Mesothelial cell of epicardium (in vitro differentiated cells): ENCODE measurements at regions not wholly inside any gene's neighbourhood (a gene's known extent, or its start where the extent isn't known, plus 50 kb on each side); places are given as distances from the start of the nearest gene placed in this dataset.

Experiments
- DNase-seq, 2 experiments: peaks; one replicate each; pipeline ENCODE4 v3.0.0; 2021; ENCODE audit warnings: low spot score in 2 of 2; ENCODE audit not compliant: unreplicated experiment in 2 of 2
- H3K27ac Mint-ChIP-seq: 2 replicates; pipeline ENCODE4 v1.8.0; 2021; ENCODE audit warnings: mixed read lengths
- H3K27me3 Mint-ChIP-seq: 2 replicates; pipeline ENCODE4 v1.8.0; 2021; ENCODE audit warnings: low read depth, mixed read lengths
- H3K36me3 Mint-ChIP-seq: 2 replicates; pipeline ENCODE4 v1.8.0; 2021; ENCODE audit warnings: mixed read lengths
- H3K4me1 Mint-ChIP-seq: 2 replicates; pipeline ENCODE4 v1.8.0; 2021; ENCODE audit warnings: mixed read lengths
- H3K4me3 Mint-ChIP-seq: 2 replicates; pipeline ENCODE4 v1.8.0; 2021; ENCODE audit warnings: mild to moderate bottlenecking, moderate library complexity, mixed read lengths
- H3K9me3 Mint-ChIP-seq: 2 replicates; pipeline ENCODE4 v1.8.0; 2021; ENCODE audit warnings: mixed read lengths
- TF ChIP-seq, protein P1 (sequence below): fragments of 200-600 bp; sonication (generic); IDR thresholded peaks from one replicate; pipeline ENCODE4 v1.5.0; 2021; ENCODE audit warnings: antibody characterized with exemption; ENCODE audit not compliant: unreplicated experiment

DNA sequence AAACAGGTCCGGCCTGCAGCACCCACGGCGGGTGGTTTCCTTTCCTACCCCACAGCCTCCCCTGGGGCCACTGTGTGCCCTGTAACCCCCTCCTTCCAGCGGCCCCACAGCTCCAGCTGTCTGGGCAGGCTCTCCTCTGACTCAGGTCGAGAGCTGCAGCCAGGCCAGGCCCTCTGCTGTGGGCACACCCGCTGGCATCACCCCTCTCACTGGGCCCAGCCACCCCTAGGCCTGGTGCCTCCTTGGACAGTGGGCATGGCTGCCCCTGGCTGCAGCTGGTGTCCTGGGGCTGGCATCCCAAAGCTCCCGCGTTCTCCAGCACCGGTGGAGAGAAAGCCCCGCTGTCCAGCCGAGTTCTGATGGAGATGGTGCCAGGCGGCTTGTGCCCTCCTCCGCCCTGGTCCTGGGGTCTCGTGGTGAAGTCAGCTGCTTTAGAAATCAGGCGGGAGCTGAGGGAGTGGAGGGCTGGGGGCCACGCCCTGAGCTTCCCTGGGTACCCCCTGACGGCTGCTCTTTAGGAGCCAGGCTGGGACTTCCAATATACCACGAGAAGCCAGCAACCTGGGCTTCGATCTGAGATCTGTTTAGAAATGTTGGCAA lies 114.9 kb downstream of the KIF26A start:
- H3K4me1 Mint-ChIP-seq = no peaks in the 10 kb centered on the region
- DNase-seq = no peak
- H3K27ac Mint-ChIP-seq = no peak overlapping the region
- H3K36me3 Mint-ChIP-seq = no peaks in the 10 kb centered on the region
- peaks cover 18% of the 10 kb centered on the region for H3K27me3 Mint-ChIP-seq
- TF ChIP-seq, protein P1, sequence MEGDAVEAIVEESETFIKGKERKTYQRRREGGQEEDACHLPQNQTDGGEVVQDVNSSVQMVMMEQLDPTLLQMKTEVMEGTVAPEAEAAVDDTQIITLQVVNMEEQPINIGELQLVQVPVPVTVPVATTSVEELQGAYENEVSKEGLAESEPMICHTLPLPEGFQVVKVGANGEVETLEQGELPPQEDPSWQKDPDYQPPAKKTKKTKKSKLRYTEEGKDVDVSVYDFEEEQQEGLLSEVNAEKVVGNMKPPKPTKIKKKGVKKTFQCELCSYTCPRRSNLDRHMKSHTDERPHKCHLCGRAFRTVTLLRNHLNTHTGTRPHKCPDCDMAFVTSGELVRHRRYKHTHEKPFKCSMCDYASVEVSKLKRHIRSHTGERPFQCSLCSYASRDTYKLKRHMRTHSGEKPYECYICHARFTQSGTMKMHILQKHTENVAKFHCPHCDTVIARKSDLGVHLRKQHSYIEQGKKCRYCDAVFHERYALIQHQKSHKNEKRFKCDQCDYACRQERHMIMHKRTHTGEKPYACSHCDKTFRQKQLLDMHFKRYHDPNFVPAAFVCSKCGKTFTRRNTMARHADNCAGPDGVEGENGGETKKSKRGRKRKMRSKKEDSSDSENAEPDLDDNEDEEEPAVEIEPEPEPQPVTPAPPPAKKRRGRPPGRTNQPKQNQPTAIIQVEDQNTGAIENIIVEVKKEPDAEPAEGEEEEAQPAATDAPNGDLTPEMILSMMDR = no peak
- peaks cover 11% of the 10 kb centered on the region for H3K9me3 Mint-ChIP-seq
- H3K4me3 Mint-ChIP-seq = no peak overlapping the region

DNA sequence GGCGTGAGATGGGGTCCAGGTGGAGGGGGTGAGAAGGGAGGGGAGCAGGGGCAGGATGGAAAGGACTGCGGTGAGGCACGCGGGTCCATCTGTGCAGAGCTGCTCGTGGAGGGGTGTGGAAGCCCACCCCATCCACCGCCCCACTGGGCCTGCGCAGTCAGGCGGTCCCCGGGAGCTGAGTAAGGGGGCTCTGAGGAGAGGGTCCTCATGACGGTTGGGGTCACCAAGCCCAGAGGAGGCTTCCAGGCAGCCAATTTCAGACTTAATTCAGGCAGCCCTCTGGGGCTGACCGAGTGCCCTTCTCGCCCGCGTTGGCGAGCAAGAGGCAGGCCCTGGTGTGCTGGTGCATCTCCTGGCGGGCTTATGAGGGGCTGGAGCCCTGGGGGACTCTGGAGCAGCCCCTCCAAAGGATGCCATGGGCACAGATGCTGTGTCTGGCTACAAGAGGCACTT lies 115.5 kb downstream of the KIF26A start:
- TF ChIP-seq, protein P1 = no peak
- H3K36me3 Mint-ChIP-seq = no peaks in the 10 kb centered on the region
- no peak overlapping the region for H3K4me3 Mint-ChIP-seq
- H3K27me3 Mint-ChIP-seq = peaks cover 18% of the 10 kb centered on the region
- no peaks in the 10 kb centered on the region for H3K4me1 Mint-ChIP-seq
- no peak overlapping the region for H3K27ac Mint-ChIP-seq
- no peak for DNase-seq
- peaks cover 13% of the 10 kb centered on the region for H3K9me3 Mint-ChIP-seq

DNA sequence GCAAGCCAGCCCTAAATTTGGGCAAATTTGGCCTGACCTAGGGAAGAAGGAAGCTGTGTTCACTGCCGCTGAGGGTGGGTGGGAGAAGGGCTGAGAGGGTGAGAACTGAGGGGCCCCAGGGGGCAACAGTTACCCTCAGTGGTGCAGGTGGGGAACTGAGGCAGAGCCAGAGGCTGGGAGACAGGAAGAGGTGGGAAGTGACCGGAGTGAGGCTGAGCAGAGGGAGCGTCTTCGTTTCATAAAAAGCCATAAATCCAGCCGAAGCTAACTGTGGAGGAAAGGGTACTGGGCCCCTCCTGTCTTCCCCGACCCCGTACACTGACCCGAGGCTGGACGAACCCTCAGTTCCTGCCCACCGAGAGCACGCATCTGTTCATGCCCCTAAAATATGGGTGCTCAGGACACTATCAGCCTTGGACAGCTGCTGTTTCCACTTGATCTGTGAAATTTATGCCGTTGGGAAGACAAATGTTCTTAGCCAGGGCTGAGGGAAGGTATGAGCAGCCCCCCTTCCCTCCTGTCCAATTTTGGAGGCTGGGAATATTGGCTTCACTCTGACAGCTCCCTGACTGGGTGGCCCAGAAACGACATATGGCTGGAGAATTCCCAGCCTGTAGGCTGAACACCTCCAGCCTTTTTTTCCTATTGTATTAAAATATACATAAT lies 116.5 kb downstream of the KIF26A start:
- Mint-ChIP-seq H3K4me3 (no peak overlapping the region), H3K27me3 (peaks cover 18% of the 10 kb centered on the region), H3K4me1 (no peaks in the 10 kb centered on the region), H3K36me3 (no peaks in the 10 kb centered on the region), H3K27ac (no peak overlapping the region), H3K9me3 (peaks cover 20% of the 10 kb centered on the region)
- TF ChIP-seq, protein P1 = no peak
- no peak for DNase-seq

DNA sequence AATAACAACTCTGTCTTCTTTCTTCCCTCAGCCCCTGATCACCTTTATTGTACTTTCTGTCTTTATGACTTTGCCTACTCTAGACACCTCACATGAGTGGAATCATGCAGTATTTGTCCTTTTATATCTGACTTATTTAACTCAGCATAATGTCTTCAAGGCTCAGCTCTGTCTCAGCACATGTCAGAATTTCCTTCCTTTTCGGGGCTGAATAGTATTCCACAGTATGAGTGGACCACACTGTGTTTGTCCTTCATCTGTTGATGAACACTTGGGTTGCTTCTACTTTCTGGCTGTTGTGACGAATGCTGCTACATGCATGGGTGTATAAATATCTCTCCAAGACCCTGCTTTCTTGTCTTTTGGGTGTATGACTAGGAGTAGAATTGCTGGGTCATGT lies 117.6 kb downstream of the KIF26A start:
- peaks cover 30% of the 10 kb centered on the region for H3K9me3 Mint-ChIP-seq
- H3K36me3 Mint-ChIP-seq = no peaks in the 10 kb centered on the region
- DNase-seq = no peak
- H3K4me3 Mint-ChIP-seq = no peak overlapping the region
- H3K27me3 Mint-ChIP-seq = peaks cover 20% of the 10 kb centered on the region
- H3K4me1 Mint-ChIP-seq = no peaks in the 10 kb centered on the region
- TF ChIP-seq, protein P1 = no peak
- H3K27ac Mint-ChIP-seq = no peak overlapping the region

DNA sequence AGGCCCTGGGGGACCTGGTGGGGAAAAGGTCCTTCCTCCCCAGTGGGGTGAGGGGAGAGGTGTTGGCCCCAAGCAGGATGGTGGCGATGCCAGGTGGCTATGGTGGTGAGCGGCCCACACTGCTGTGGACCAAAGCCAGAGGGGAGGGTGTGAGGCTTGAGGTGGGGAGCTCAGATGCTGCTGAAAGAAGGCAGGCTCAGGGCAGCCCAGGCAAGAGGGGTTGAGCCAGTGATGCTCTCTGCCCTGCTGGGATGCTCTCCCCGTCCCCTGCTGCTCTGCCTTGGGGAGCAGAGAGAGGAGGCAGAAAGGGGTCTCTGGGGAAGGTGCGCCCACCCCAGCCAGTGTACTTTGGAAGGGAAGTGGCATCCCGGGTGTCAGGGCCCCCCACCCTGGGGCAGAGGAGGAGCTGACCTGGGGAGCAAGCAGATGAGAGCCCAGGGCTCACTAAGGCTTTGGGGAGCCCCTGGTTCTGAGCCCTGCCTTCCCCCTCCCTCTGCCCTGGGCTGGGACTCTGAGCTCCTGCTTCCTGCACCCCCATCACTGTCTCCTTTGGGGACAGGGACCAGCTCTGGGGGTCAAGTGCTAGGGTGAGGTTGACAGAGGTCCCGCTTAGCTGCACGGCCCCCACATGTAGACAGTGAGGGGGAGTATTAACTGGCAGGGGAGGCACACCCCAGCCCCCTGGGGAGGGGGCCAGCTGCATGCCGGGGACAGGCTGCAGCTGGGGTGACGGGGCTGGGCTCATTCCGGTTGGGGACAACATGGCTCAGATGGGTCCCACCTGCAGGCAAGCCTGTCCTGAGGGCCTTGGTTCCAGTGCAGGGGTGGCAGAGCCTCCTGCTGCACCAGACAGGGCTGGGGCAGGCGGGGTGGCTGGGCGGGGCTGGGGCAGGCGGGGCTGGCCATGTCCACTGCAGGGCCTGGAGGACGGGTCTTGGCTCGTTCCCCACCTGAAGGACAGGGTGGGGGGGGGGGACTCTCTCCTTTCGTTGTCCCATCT lies 124.4 kb downstream of the KIF26A start:
- Mint-ChIP-seq H3K27me3 (peaks cover 2% of the 10 kb centered on the region), H3K4me1 (no peaks in the 10 kb centered on the region), H3K27ac (no peak overlapping the region), H3K36me3 (no peaks in the 10 kb centered on the region), H3K9me3 (peaks cover 31% of the 10 kb centered on the region), H3K4me3 (no peak overlapping the region)
- peak; percentile 16 to 29 for DNase-seq
- TF ChIP-seq, protein P1 = no peak
